Gastrocnemius medialis (tissue), 4 donors: ENCODE measurements at regions not wholly inside any gene's neighbourhood (a gene's known extent, or its start where the extent isn't known, plus 50 kb on each side); places are given as distances from the start of the nearest gene placed in this dataset.
A peak's percentile ranks its signal among the peaks of the same experiment; 100 is the strongest.

Experiments used
- ATAC-seq, 2 donors: fragments of 150-250 bp; one replicate each; pipeline ENCODE4 v1.9.1; 2016
- DNase-seq, 2 donors: peaks; one replicate each; pipeline ENCODE4 v3.0.0-alpha.2; 2019
- H3K27ac ChIP-seq, 4 donors: fragments of 200-600 bp; sonication (generic); 1 replicate in 1 of 4; 2 replicates in 3 of 4; pipeline ENCODE4 v1.5.1; 2016 to 2018; ENCODE audit warnings: mild to moderate bottlenecking in 2 of 4, moderate library complexity in 1 of 4
- H3K27me3 ChIP-seq, 3 donors: fragments of 200-600 bp; sonication (generic) in 2 of 3; 1 replicate in 1 of 3; 2 replicates in 2 of 3; pipeline versions ENCODE4 v1.5.1 to v1.6.0; 2016 to 2019; ENCODE audit warnings: mild to moderate bottlenecking in 1 of 3, moderate library complexity in 1 of 3
- H3K36me3 ChIP-seq, 2 donors: fragments of 200-600 bp; sonication (generic) in 1 of 2; one replicate each; pipeline ENCODE4 v1.5.1; 2017 to 2018
- H3K4me1 ChIP-seq, 2 donors: fragments of 200-600 bp; sonication (generic) in 1 of 2; one replicate each; pipeline ENCODE4 v1.5.1; 2016 to 2017; ENCODE audit warnings: mild to moderate bottlenecking in 2 of 2
- H3K4me3 ChIP-seq, 4 donors: fragments of 200-600 bp; sonication (generic) in 3 of 4; 1 replicate in 1 of 4; 2 replicates in 3 of 4; pipeline ENCODE4 v1.5.1; 2016 to 2019; ENCODE audit warnings: mild to moderate bottlenecking in 2 of 4
- H3K9me3 ChIP-seq, 3 donors: fragments of 200-600 bp; sonication (generic) in 2 of 3; 1 replicate in 1 of 3; 2 replicates in 2 of 3; pipeline ENCODE4 v1.5.1; 2016 to 2019
- CTCF ChIP-seq, 5 experiments: fragments of 450-650 bp in 3 of 5; fragments of 200-600 bp in 2 of 5; sonication (generic) in 2 of 5; IDR thresholded peaks in 4 of 5; conservative IDR thresholded peaks in 1 of 5; 1 replicate in 4 of 5; 2 replicates in 1 of 5; pipeline ENCODE4 v1.5.1; 2016 to 2019; ENCODE audit warnings: antibody characterized with exemption in 5 of 5, mild to moderate bottlenecking in 3 of 5, moderate library complexity in 3 of 5
- POLR2A ChIP-seq, 2 donors: fragments of 450-650 bp; IDR thresholded peaks; one replicate each; pipeline ENCODE4 v1.6.1; 2017; ENCODE audit warnings: antibody characterized with exemption in 2 of 2, mild to moderate bottlenecking in 2 of 2, moderate library complexity in 2 of 2
- in situ Hi-C, 4 donors: fragments of 200-750 bp; cut with MboI; loops; one replicate each; pipeline versions ENCODE4 v1.15.0 to v1.8.0; 2017; ENCODE audit warnings: low sequenced_read_pairs in 4 of 4
- intact Hi-C: fragments of 100-400 bp; cut with DNase I; formaldehyde crosslinking; loops from one replicate; pipeline ENCODE4 v1.15.1; 2023; ENCODE audit warnings: low total_unique reads

GRCh38 chr14:34090451-34090850, 139.6 kb upstream of the EGLN3 start:
- no peak overlapping the region for H3K27ac ChIP-seq
- intact Hi-C loops: loop anchor here (5.0 kb wide), 1 partner anchor 33 kb away; no protein-coding TSS in a partner anchor
- no peaks in the 10 kb centered on the region for H3K36me3 ChIP-seq
- H3K27me3 ChIP-seq: no peaks in the 10 kb centered on the region
- peaks cover 3% of the 10 kb centered on the region in 2 donors for H3K4me1 ChIP-seq
- no peak for ATAC-seq
- H3K4me3 ChIP-seq: no peak overlapping the region
- in situ Hi-C loops: loop anchor here in 2 of 4 donors (5.0 to 10.0 kb wide), 2 partner anchors 246 to 248 kb away; no protein-coding TSS in a partner anchor
- H3K9me3 ChIP-seq: no peaks in the 10 kb centered on the region
- TF ChIP-seq CTCF (IDR thresholded peaks at IDR 0.05 in 4 of 5, conservative IDR thresholded peaks at IDR 0.05 in 1 of 5) (no peak), POLR2A (IDR thresholded peaks at IDR 0.05) (no peak)
- DNase-seq: no peak

DNA sequence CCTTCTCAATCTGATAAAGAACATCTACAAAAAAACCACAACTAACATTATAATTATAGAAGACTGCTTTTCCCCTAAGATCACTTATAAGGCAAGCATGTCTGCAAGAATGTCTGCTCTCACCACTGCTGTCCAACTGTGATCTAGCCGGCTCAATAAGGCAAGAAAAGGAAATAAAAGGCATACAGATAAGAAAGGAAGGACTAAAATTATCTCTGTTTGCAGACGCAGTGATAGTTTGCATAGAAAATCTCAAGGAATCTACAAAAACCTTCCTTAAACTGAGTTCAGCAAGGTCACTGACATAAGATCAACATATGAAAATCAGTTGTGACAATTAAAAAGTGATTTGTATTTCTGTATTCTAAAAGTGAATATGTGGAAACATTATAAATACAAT, 138.0 kb upstream of the EGLN3 start:
- in situ Hi-C loops (no loop called here), intact Hi-C loops (loop anchor here (10.0 kb wide), 1 partner anchor 1584 kb away; no protein-coding TSS in a partner anchor)
- ATAC-seq (no peak), DNase-seq (no peak)
- TF ChIP-seq CTCF (IDR thresholded peaks at IDR 0.05 in 4 of 5, conservative IDR thresholded peaks at IDR 0.05 in 1 of 5): no peak
- TF ChIP-seq POLR2A (IDR thresholded peaks at IDR 0.05): no peak
- Histone ChIP-seq H3K9me3 (no peaks in the 10 kb centered on the region), H3K4me3 (no peak overlapping the region), H3K4me1 (peaks cover 12 to 15% of the 10 kb centered on the region in 2 donors), H3K27me3 (no peaks in the 10 kb centered on the region), H3K36me3 (no peaks in the 10 kb centered on the region), H3K27ac (no peak overlapping the region)

GRCh38 chr14:34087571-34087970, 136.7 kb upstream of the EGLN3 start:
- intact Hi-C loops (loop anchor here (10.0 kb wide), 1 partner anchor 1583 kb away; no protein-coding TSS in a partner anchor), in situ Hi-C loops (no loop called here)
- Histone ChIP-seq H3K27me3 (no peaks in the 10 kb centered on the region), H3K9me3 (no peaks in the 10 kb centered on the region), H3K36me3 (no peaks in the 10 kb centered on the region), H3K4me1 (peaks cover 18 to 28% of the 10 kb centered on the region in 2 donors), H3K27ac (no peak overlapping the region), H3K4me3 (no peak overlapping the region)
- ATAC-seq: no peak
- no peak for DNase-seq
- no peak for TF ChIP-seq CTCF (IDR thresholded peaks at IDR 0.05 in 4 of 5, conservative IDR thresholded peaks at IDR 0.05 in 1 of 5)
- no peak for TF ChIP-seq POLR2A (IDR thresholded peaks at IDR 0.05)

GRCh38 chr14:34086223-34086757, 135.4 kb upstream of the EGLN3 start:
- Histone ChIP-seq H3K27ac (peak overlapping the region in 1 of 4 donors; percentile 95), H3K27me3 (no peaks in the 10 kb centered on the region), H3K36me3 (no peaks in the 10 kb centered on the region), H3K4me3 (no peak overlapping the region), H3K9me3 (no peaks in the 10 kb centered on the region), H3K4me1 (peaks cover 30 to 41% of the 10 kb centered on the region in 2 donors)
- DNase-seq: no peak
- in situ Hi-C loops (no loop called here), intact Hi-C loops (loop anchor here (10.0 kb wide), 1 partner anchor 1581 kb away; no protein-coding TSS in a partner anchor)
- no peak for TF ChIP-seq CTCF (IDR thresholded peaks at IDR 0.05 in 4 of 5, conservative IDR thresholded peaks at IDR 0.05 in 1 of 5)
- TF ChIP-seq POLR2A (IDR thresholded peaks at IDR 0.05): no peak
- ATAC-seq: no peak
